NCI-H1436 (cell line): ENCODE measurements at regions not wholly inside any gene's neighbourhood (a gene's known extent, or its start where the extent isn't known, plus 50 kb on each side); places are given as distances from the start of the nearest gene placed in this dataset.
"Not testable (repeated sequence)": the region's sequence is repeated elsewhere in the genome, so short reads cannot be mapped to it uniquely, and the experiment has no call there.

ENCODE experiments used
- DNase-seq: peaks from one replicate; lab custom pipeline; 2025; lab: John Stamatoyannopoulos, UW

DNA sequence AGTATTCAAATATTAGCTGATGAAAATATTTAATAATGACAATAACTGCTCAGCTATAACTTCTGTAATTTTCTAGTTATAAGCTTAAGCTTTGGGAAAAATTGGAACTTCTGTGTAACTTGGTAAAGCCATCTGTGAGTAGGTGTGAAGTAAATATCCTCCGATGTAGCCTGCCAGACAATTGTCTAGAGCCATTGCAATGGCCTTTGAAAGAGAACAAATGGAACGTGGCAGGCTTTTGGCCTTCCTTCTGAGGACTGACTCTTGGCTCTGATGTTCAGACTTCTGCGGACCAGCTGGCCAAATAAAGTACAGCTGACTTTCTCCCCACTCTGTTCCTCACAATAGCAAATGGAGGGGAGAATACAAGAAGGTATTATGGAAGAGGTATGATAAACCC, 203.4 kb upstream of the NMUR2 start:
- no peak for DNase-seq

DNA sequence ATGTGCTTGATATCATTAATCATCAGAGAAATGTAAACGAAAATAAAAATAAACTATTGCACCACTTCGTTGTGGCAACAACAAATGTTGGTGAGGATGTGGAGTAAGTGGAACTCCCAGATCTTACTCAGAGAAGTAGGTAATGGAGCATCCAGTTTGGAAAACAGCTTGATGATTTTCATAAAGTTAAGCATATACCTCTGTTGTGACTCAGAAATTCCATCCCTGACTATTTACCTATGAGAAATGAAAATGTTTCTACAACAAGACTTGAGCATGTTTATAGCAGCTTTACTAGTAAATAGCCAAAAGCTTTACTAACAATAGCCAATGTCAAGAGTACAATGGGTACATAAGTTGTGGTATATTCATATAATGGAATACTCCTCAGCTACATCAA, 214.7 kb upstream of the NMUR2 start:
- DNase-seq, result no peak

DNA sequence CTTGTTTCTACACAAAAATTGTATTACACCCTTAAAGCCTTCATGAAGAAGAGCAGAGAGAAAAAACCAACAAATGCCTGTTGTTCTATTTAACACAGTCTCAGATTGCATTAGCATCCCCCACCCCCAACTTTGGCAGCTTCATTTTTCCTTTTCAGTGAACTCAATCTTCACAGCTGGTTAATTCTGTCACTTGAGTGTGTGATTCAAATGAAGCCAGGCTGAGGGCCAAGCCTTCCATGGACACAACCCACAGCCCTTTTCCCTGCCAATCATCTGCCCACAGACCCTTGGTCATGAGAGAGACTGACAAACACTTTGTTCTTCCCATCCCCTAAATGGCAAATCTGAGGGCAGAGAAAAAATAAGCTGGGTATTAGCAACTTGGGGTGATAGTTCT, 217.5 kb upstream of the NMUR2 start:
- DNase-seq, result no peak

DNA sequence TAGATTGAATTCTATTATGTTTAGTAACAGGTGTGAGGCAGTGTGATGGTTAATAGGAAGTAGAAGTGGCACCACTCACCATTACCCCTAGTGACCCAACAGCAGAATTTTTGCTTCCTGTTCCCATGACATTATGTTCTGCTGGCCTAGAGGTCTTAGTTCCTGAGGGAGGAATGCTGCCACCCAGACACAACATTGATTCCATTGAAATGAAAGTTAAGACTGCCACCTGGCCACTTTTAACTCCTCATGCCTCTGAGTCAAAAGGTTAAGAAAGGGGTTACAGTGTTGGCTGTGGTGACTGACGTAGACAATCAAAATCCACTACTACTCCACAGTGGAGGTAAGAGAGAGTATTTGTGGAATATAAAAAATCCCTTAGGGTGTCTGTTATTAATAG, 218.9 kb upstream of the NMUR2 start:
- no peak for DNase-seq

DNA sequence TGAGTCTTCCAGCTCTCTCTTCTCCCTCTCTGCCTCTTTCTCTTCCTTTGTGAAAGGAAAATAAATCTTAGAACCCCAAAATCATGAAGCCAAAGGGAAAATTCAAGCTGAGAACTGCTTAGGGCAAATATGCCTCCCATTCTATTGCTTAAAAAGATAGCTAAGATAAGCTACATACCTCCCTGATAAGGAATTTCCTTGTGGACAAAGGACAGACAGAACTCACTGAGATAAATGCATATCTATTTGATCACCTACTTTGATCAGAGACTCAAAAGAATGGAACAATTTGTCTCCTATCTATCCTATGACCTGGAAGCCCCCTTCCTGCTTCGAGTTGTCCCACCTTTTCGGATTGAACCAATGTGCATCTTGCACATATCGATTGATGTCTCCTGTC, 220.6 kb upstream of the NMUR2 start:
- no peak for DNase-seq

DNA sequence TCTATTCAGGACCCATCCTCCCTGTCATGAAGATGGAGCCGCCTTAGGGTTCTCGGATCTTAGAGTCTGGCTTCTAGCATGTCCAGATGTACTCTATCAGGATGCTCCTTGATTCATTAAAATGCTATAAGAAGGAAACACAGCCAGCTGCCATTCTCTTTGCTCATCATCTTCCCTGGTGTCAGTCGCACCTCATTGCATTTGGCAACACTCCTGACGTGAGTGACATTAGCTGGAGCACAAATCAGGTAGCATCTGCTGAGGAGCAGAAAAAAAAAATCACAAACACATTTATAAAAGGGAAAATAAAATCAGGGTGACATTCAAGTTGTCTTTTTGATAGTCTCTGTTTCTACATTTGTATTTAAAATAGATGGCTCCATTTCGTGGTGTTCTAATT, 226.1 kb upstream of the NMUR2 start:
- no peak for DNase-seq

DNA sequence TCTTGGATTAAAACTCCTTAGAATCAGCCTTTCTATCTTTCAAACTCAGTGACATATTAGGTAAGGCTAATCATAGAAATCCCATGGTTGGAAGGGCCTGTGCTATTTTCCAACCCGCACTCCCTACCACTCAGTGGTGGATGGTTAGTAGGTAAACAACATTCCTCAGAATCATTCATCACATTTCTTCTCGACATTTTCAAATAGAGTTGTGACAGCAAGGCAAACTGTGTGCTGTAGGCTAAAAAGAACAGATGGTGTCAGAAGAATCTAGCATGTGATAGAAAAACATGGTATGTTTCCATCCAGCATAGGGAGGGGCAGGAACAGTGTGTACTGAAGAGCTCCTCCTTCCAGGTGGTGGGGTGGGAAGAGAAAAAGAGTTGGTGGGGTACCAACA, 227.3 kb upstream of the NMUR2 start:
- DNase-seq, result no peak

DNA sequence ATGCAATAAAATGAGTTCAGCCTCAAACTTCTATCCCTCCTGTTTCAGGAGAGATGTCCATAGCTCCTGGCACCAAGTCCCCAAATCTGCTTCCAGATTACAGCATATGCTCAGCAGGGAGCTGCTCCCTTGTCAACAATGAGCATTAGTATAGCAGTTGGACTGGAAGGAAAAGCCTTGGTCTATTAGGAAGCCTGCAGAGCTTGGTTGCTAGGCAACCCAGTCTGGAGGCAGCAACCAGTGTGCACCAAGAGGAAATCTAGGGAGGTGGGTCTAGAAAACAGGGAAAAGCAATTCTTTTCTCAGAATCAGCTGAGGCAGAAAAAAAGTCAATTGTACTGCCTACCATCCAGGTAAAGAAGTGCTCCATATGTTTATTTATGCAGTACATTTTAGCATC, 229.5 kb upstream of the NMUR2 start:
- peak; percentile 9 for DNase-seq

DNA sequence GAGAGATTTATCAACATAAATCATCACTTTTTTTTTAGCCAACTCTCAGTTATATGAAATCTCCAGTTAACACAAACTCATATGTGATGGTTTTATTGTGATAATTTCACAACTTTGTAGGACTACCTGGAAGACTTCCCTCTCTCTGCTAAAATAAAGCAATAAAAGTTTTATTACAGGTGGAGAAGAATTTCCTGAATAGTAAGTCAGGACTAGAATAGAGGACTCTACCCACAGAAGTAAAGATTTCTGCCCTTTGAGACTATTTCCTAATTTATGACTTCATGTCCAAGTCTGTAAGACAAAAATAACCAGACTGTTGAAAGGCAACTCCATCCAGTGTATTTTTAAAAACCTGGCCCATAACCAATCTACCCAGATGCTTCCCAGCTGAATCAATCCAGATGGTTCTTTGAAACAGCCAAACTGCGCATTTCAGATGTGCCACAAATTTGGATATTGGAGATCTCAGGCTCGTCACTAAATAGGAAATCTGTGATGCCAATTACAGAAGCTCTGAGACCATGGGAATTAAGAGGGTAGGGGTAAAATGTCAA, 234.0 kb upstream of the NMUR2 start:
- DNase-seq, result no peak

DNA sequence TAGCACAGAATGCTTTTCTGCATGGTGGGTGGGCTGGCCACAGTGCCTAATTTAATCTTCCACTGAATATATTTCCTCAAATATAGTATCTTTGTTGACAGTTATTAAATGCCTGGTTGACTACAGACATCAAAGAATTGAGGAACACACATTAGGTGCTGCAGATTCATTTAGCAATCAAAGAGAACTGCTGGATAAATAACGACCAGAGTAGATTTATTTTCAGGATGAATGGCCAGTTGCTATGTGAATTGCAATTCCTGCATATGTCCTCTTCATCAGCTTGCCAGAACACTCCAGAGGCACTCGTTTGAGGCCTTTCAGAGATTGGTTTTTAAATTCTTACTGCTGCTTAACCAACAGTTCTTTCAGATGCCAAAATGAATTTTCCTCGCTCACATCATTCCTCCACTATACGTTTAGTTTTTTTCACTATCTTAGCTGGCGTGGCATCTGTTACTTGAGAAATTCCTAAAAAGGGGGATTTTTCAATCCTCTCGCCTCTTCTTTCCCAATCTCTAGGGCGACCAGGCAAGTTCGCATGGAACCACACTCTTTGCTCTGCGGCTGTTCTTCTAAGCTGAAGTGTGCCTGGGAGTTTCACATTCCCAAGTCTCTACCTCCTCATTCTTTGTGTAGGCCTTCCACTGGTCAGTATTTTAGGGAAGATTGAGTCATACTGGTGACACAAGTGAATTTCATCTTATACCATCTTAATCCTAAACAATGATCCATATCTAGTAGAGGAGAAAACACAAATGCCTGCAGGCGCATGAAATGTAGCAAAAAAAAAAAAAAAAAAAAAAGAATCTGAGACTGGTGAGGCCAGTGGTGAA, 237.1 kb upstream of the NMUR2 start:
- DNase-seq, result no peak

DNA sequence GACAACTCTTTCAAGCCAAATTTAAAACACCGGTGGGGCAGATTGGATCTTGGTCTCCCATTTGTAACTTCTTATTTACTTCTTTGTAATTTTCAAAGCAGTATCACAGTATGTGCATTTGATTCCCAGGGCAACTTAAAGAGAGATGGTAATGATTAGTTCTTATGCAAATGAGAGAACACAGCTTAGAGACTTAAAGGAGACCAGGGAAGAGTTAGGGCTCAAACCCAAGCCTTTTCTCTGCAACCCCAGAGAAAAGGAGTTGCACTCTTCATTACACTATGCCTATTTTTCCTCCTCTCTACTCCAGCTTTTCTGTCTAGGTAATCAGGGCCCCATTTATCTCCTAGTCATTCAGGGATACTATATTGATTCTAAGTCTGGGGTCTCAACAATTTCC, 237.8 kb upstream of the NMUR2 start:
- DNase-seq, result no peak

DNA sequence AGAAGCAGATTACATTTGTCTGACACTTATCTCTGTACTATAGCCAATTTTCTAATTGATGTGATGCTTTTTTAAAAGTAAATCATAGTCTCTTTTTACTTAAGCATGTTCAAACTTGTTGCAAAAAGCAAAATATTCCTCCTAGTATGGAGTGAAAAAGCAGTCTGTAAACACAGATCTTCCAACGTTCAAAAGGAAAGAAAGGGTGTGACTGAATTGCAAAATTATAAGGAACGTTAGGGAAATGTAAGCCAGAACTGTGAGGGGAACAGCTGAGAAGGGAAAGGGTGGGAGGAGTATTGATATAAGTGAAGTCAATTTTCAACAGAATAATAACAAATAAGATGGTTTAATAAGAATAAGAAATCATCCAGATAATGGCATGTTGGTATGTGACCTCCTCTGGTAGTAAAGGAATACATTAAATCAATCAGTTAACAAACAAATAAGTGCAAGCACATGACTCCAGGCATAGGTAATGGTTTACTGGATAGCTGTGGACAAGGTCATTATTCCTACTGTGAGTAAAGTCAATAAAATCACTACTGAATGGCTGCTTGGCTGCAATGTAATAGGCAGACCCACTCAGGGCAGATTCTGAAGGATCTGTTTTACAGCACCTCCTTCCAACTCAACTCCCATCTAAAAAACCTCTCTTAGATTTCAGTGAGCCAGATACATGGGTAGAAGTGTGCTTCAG, 239.1 kb upstream of the NMUR2 start:
- no peak for DNase-seq

DNA sequence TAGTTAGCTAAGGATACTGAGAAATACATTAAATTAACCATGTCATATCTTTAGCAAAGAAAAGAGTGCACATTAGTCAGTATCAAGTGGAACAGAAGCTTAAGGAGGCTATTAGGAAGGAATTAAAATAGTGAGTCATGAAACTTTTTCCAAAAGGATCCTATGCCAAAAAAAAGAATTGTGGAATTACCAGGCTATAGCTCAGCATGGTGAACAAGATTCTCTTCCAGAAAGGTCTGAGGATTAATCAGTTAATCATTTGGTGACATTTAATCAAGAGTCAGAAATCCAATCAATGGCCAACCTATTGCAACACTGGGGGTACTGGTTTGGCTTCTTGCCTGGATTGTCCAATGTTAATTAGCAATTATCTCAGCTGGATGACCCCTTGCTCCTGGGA, 244.5 kb upstream of the NMUR2 start:
- DNase-seq, result no peak

DNA sequence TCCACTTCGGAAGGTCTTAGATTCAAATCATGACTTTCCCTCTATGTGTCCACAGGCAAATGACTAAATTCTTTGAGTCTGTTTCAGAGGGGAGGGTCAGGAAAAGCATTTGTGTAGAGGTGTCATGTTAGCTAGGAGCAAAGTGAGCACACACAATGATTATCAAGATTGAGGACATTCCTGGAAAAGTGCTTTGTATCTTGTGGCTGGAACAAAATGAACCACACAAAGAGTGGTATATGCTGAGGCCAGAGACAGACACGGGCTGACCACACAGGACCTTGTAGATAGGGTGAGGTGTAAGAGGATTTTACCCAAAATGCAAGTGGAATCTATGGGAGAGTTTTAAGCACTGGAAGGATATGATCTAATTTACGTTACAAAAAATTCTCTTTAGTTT, 245.3 kb upstream of the NMUR2 start:
- no peak for DNase-seq

DNA sequence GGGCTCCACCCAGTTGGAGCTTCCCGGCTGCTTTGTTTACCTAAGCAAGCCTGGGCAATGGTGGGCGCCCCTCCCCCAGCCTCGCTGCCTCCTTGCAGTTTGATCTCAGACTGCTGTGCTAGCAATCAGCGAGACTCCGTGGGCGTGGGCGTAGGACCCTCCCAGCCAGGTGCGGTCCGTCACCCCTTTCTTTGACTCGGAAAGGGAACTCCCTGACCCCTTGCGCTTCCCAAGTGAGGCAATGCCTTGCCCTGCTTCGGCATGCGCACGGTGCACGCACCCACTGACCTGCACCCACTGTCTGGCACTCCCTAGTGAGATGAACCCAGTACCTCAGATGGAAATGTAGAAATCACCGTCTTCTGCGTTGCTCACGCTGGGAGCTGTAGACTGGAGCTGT, 254.4 kb upstream of the NMUR2 start:
- not testable (repeated sequence) for DNase-seq

DNA sequence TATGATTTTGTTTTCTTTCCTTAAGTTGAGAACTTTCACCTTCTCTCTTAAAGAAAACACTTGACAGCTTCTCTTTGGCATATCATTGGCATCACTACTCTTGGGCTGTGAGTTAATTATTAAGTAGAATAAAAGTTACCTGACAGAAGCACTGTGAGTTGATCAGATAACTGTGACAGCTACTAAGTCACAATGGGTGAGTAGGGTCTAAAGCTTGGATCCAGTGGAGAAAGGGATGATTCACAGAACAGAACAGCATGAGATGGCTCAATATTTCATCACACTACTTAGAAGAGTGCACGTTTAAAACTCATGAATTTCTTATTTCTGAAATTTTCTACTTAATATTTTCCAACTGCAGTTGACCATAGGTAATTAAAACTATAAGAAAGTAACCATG, 268.5 kb upstream of the NMUR2 start:
- DNase-seq, result no peak

DNA sequence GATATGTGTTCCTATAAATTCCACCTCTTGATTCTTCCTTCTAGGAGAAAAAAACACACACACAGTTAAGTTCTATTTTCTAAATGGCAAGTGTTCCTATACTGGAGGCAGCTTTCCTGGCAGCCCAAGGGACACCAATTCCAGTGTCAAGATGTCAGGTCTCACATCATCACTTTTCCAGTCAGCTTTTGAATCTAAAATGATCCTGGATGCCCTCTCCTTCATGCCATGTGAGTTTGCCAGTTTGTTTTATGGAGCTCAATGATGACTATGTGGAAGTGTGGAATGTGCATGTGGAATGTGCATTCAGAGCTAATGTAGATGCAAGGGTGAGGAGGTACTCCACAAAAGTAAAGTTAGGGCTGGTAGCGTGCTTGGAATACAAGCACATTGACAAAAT, 269.3 kb upstream of the NMUR2 start:
- no peak for DNase-seq

DNA sequence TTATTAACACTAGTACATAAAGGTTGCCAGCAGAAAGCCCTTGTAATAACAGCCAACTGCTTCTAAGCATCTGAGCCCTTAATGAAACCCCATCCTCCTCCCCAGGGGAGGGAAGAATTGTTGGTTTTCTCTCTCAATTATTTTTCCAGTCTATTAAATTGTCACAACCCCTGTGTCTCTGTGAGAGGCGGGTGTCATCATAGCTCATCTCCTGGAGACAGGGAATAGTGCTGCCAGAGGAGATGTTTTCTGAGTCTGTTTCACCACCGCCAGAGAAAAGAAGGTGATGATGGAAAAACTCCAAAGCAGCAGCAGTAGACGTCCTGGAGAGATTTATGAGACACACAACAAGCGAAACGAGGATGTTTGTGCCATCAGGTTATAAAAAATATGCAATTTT, 271.1 kb upstream of the NMUR2 start:
- DNase-seq, result no peak

DNA sequence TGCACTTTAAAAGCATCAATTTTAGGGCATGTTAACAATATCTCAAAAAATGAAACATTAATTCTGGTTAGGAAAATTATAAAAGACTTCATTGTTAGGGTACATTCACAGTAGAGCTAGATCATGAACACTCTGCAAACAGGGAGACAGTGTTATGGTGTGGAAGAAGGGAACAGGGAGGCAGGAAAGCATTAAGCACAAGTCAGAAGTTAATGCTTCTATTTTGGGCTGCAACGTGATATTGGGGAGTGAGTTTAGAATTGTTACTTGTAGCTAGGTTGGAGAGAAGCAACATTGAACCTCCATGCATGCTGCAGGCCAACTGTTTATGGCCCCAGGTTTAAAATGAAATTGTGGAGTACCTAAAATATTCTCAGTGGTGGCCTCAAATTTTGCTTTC, 278.1 kb upstream of the NMUR2 start:
- DNase-seq, result no peak

DNA sequence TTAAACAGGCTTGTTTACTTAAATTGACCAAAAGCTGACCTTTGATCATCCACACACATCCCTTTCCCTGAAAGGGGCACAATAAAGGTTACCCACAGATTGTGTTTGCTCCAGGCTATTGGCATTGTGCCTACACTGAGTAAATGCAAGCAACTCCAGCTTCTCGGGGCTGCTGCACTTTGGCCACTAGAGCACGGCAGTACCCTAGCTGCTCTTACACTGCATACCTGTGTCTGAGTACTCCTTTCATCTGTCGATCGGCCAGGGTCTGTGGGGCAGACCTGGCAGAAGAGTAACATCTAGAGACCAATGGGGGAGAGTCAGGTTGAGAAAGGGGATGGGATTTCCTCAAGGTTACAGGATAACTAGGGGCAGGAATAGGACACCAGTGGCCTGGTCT, 281.9 kb upstream of the NMUR2 start:
- DNase-seq, result no peak

DNA sequence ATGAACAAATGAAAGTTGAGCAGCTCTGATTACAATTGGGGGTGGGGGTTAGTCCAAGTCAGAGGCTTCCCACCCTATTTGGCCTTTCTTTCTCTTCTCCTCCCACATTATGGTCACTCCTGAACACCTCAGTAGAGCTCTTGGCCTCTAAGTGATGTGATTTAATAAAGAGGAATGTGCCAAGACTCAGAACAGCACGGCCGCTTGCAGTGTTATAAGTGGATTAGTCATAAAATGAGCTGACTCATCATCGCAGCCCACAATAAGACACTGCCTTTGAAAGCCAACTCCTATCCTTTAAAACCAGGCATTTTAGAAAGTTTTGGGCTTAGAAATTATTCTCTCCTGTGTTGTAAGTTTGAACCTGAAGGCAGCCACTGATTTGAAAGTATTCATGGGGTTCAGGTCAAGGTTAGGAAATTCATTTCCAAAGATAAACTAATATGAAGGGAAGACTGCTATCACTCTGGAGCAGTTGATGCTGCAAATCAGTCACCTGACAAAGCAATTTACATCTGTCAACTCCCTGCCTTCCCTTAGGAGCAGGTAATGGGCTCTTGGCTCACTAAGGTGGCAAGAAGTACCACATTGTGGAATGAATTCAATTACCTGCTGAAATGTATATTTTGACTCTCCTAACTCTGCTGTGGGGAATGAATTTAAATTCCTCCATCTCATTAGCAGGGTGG, 283.6 kb upstream of the NMUR2 start:
- DNase-seq, result no peak

DNA sequence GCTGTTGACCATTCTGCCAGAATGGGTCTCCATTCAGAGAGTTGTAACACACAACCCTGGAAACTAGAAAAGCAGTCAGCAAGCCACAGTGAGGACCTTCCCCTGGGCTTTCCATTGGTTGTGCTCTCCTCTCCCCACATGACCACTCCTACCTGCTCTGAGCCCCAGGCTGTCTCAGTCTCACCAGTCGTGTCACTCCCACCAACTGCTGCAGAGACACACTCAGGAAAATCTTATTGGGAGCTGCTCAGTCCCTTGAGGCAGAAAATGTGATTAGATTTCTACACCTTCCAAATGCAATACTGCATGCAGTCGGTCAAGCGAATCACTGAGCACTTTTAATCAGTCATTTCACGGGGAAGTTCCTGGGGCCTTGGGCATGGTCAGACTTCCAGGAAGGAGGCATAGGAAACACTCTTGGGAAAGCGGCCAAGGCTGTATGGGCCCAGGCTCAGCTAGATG, 284.2 kb upstream of the NMUR2 start:
- DNase-seq, result peak; percentile 19

DNA sequence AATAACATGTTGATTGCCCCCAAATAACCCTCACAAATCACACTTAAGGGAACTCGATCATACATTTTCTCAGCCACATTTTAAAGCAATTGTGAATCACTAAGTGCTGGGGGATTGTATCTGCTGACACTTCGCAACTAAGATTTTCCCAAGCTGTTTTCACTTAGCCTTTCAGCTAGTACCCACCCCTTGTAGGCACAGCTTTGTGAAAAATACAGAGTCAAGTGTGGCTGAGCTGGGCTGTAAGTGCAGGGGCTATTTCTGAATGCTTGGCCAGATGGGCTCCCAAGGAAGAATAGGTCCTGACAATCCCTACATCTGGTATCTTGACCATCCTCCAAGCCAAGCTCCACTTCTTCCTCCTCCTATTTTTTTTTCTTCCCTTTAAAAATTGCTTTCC, 289.2 kb upstream of the NMUR2 start:
- DNase-seq, result no peak
